WERI-Rb-1 (cell line): ENCODE measurements at regions not wholly inside any gene's neighbourhood (a gene's known extent, or its start where the extent isn't known, plus 50 kb on each side); places are given as distances from the start of the nearest gene placed in this dataset.
"Not testable (repeated sequence)": the region's sequence is repeated elsewhere in the genome, so short reads cannot be mapped to it uniquely, and the experiment has no call there.

Source experiments
- DNase-seq: peaks from one replicate; pipeline ENCODE4 v3.0.0-alpha.2; 2020
- H3K27ac ChIP-seq: fragments of 250-450 bp; sonication (Bioruptor Pico); 2 replicates; pipeline ENCODE4 v1.5.1; 2020; ENCODE audit warnings: mild to moderate bottlenecking, moderate library complexity
- H3K27me3 ChIP-seq: fragments of 250-450 bp; sonication (Bioruptor Pico); 2 replicates; pipeline ENCODE4 v1.5.1; 2021; ENCODE audit warnings: mild to moderate bottlenecking, low read depth, moderate library complexity; ENCODE audit not compliant: insufficient read depth, severe bottlenecking
- H3K36me3 ChIP-seq: fragments of 250-450 bp; sonication (Bioruptor Pico); 2 replicates; pipeline ENCODE4 v1.5.1; 2020; ENCODE audit warnings: mild to moderate bottlenecking, moderate library complexity
- H3K4me3 ChIP-seq: 2 replicates; pipeline ENCODE4 v1.5.1; 2011; ENCODE audit warnings: low read depth, mild to moderate bottlenecking, control low read depth, low read length
- H3K9me3 ChIP-seq: fragments of 250-450 bp; sonication (Bioruptor Pico); 2 replicates; pipeline ENCODE4 v1.5.1; 2021; ENCODE audit warnings: mild to moderate bottlenecking, moderate library complexity; ENCODE audit not compliant: severe bottlenecking
- CTCF ChIP-seq: IDR thresholded peaks from 2 replicates; pipeline ENCODE4 v1.5.1; 2011; ENCODE audit warnings: low read depth, mild to moderate bottlenecking, control low read depth, inconsistent platforms, low read length

DNA sequence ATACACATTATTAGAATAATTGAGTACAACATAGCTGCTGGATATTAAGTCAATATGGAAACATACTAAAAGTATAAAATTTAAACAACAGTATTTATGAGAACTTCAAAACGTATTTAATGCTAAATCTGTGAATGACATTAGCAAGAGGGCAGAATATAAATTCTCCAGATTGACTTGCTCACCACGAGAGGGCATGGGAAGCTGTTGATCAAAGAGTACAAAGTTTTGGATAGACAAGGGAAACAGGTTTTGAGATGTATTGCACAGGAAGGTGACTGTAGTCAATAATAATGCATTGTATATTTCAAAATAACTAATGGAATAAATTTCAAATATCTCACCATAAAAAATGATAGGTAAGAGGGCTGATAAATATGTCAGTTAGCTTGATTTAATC is 768.2 kb downstream of the CENPC start:
- H3K27me3 ChIP-seq, result no peaks in the 10 kb centered on the region
- H3K9me3 ChIP-seq, result no peaks in the 10 kb centered on the region
- no peak for TF ChIP-seq CTCF
- no peak overlapping the region for H3K27ac ChIP-seq
- no peak for DNase-seq
- H3K4me3 ChIP-seq, result no peak overlapping the region
- no peaks in the 10 kb centered on the region for H3K36me3 ChIP-seq

GRCh38 chr4:66769441-66769840 is 775.9 kb downstream of the CENPC start:
- Histone ChIP-seq H3K36me3 (no peaks in the 10 kb centered on the region), H3K27me3 (no peaks in the 10 kb centered on the region), H3K4me3 (no peak overlapping the region), H3K9me3 (no peaks in the 10 kb centered on the region), H3K27ac (no peak overlapping the region)
- TF ChIP-seq CTCF, result no peak
- no peak for DNase-seq

GRCh38 chr4:66767442-66767841 is 777.9 kb downstream of the CENPC start:
- no peak overlapping the region for H3K27ac ChIP-seq
- no peak for TF ChIP-seq CTCF
- H3K36me3 ChIP-seq, result no peaks in the 10 kb centered on the region
- H3K9me3 ChIP-seq, result no peaks in the 10 kb centered on the region
- DNase-seq, result no peak
- no peak overlapping the region for H3K4me3 ChIP-seq
- no peaks in the 10 kb centered on the region for H3K27me3 ChIP-seq

- H3K9me3 ChIP-seq, result no peaks in the 10 kb centered on the region
Observed at GRCh38 chr4:66766557-66766956, 778.7 kb downstream of the CENPC start.

DNA sequence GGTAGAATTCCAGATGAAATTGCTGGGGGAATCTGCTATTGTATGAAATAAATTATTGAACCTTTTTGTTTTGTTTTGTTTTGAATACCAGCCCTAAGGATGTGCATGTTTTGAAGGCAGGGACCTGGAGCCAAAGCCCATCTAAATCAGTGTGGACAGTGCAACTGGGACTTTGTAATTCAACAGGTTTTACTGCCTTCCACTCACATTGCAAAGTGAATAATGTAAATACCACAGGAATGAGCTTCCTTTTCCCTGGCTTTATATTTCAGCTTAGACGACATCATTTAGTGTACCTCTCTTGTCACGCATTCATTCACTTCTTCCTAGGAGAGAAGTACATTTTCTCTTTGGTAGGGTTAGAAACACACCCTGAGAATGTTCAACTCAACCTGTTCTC is 795.0 kb downstream of the CENPC start:
- DNase-seq, result no peak
- Histone ChIP-seq H3K27me3 (no peaks in the 10 kb centered on the region), H3K4me3 (no peak overlapping the region), H3K36me3 (no peaks in the 10 kb centered on the region), H3K9me3 (no peaks in the 10 kb centered on the region), H3K27ac (no peak overlapping the region)
- no peak for TF ChIP-seq CTCF

More at GRCh38 chr4:66766557-66766956, 778.7 kb downstream of the CENPC start:
- no peak overlapping the region for H3K4me3 ChIP-seq
- H3K36me3 ChIP-seq, result no peaks in the 10 kb centered on the region
- H3K27ac ChIP-seq, result no peak overlapping the region
- no peak for DNase-seq
- no peaks in the 10 kb centered on the region for H3K27me3 ChIP-seq
- TF ChIP-seq CTCF, result no peak

DNA sequence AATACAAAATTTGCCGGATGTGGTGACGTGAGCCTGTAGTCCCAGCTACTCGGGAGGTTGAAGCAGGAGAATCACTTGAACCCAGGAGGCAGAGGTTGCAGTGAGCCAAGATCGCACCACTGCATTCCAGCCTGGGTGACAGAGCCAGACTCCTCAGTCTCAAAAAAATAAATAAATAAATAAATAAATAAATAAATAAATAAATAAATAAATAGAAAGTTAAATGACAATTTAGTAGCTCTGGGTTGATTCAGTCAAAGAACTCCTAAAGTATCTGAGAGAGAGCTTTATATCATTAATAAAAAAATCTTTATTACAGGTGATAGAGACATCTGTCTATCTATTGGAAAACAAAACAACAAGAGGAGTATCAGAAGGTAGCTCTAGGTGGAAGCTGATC is 798.4 kb downstream of the CENPC start:
- H3K9me3 ChIP-seq, DNase-seq, H3K4me3 ChIP-seq, H3K36me3 ChIP-seq, H3K27ac ChIP-seq, H3K27me3 ChIP-seq: not testable (repeated sequence)
